ENCODE measurements at regions not wholly inside any gene's neighbourhood (a gene's known extent, or its start where the extent isn't known, plus 50 kb on each side); places are given as distances from the start of the nearest gene placed in this dataset.

DNA sequence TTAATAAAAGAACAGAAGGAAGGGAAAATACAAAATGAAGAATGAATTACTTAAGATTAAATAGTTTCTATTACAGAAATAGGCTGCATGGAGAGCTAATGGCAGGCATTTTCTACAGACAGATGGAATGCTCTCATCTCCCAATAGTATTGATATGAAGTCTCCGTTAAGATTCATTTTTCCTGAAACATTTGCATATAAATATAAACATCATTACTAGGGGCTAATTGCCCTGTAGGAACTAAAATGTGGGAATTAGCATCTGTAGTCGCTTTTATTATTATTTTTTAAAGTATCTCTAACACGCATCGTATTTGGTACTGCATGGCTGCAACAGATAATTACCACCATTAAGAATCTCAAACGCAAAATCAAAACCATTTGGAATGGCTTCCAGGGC, 2275.5 kb downstream of the MAT2B start:
- ChIA-PET POLR2A (no interaction called here), RAD21 (ENCODE audit: unreplicated experiment) (no interaction called here), SMC1A (ENCODE audit: uncharacterized antibody, unreplicated experiment) (no interaction called here), CTCF (no interaction called here)
- FAIRE-seq (no peak), DNase-seq (ENCODE audit: low read depth, low spot score) (no peak), ATAC-seq (no peak)
- no peaks in the 10 kb centered on the region for H3K79me2 ChIP-seq (ENCODE audit: control insufficient read depth, insufficient read depth, low read length)
- no TSS peak for BruUV-seq (replicated peaks)
- H3K9me3 ChIP-seq (replicated peaks; ENCODE audit: control insufficient read depth, insufficient read depth, low read length) = no peaks in the 10 kb centered on the region
- in situ Hi-C loops (cut with MboI) = no loop called here
- TF ChIP-seq ZBED1 (IDR thresholded peaks at IDR 0.05; ENCODE audit: borderline replicate concordance) (no peak), NR2F1 (conservative IDR thresholded peaks at IDR 0.05) (no peak), KAT2A (conservative IDR thresholded peaks at IDR 0.05; ENCODE audit: control insufficient read depth, low read depth, low read length) (no peak), CBX3 (IDR thresholded peaks at IDR 0.05; ENCODE audit: borderline replicate concordance, low read depth) (no peak), POLR2AphosphoS5 (IDR thresholded peaks at IDR 0.05; ENCODE audit: low read length) (no peak), PML (IDR thresholded peaks at IDR 0.05; ENCODE audit: low read length) (no peak), CEBPB (IDR thresholded peaks at IDR 0.05; ENCODE audit: borderline replicate concordance in 1 of 2, low read depth in 2 of 2, low read length in 2 of 2) (no peak)
- TF ChIP-seq, protein P1, sequence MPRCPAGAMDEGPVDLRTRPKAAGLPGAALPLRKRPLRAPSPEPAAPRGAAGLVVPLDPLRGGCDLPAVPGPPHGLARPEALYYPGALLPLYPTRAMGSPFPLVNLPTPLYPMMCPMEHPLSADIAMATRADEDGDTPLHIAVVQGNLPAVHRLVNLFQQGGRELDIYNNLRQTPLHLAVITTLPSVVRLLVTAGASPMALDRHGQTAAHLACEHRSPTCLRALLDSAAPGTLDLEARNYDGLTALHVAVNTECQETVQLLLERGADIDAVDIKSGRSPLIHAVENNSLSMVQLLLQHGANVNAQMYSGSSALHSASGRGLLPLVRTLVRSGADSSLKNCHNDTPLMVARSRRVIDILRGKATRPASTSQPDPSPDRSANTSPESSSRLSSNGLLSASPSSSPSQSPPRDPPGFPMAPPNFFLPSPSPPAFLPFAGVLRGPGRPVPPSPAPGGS (IDR thresholded peaks at IDR 0.05; ENCODE audit: borderline replicate concordance, insufficient read depth, low read depth, low read length, poor library complexity, severe bottlenecking) = no peak
- TF ChIP-seq, protein P2, sequence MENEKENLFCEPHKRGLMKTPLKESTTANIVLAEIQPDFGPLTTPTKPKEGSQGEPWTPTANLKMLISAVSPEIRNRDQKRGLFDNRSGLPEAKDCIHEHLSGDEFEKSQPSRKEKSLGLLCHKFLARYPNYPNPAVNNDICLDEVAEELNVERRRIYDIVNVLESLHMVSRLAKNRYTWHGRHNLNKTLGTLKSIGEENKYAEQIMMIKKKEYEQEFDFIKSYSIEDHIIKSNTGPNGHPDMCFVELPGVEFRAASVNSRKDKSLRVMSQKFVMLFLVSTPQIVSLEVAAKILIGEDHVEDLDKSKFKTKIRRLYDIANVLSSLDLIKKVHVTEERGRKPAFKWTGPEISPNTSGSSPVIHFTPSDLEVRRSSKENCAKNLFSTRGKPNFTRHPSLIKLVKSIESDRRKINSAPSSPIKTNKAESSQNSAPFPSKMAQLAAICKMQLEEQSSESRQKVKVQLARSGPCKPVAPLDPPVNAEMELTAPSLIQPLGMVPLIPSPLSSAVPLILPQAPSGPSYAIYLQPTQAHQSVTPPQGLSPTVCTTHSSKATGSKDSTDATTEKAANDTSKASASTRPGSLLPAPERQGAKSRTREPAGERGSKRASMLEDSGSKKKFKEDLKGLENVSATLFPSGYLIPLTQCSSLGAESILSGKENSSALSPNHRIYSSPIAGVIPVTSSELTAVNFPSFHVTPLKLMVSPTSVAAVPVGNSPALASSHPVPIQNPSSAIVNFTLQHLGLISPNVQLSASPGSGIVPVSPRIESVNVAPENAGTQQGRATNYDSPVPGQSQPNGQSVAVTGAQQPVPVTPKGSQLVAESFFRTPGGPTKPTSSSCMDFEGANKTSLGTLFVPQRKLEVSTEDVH (IDR thresholded peaks at IDR 0.05; ENCODE audit: low read depth, partially characterized antibody) = no peak
- H4K20me1 ChIP-seq (ENCODE audit: control insufficient read depth, insufficient read depth) = no peaks in the 10 kb centered on the region
- no peak overlapping the region for H3K4me2 ChIP-seq (ENCODE audit: control insufficient read depth, insufficient read depth)
- no peaks in the 10 kb centered on the region for H3K36me3 ChIP-seq (ENCODE audit: control insufficient read depth in 2 of 2, insufficient read depth in 2 of 2, low read length in 1 of 2)
- no peak overlapping the region for H2AFZ ChIP-seq (ENCODE audit: control insufficient read depth, low read depth, low read length)
- H3K4me1 ChIP-seq (ENCODE audit: control insufficient read depth, insufficient read depth, low read length) = no peaks in the 10 kb centered on the region
- H3K27ac ChIP-seq (ENCODE audit: control insufficient read depth, insufficient read depth) = no peak overlapping the region
- H3K27me3 ChIP-seq (replicated peaks in 1 of 2; ENCODE audit: control insufficient read depth in 2 of 2, insufficient read depth in 2 of 2, low read length in 1 of 2) = no peaks in the 10 kb centered on the region
- no peak overlapping the region for H3K9ac ChIP-seq (ENCODE audit: control insufficient read depth, insufficient read depth, low read length)
- H3K4me3 ChIP-seq = no peak overlapping the region
- intact Hi-C loops (cut with micrococcal nuclease; ENCODE audit: unreplicated experiment) = no loop called here
- 48% methylated on average over 5 of the region's 5 CpGs for WGBS (ENCODE audit: insufficient coverage, insufficient replicate concordance, low lambda C conversion rate, missing lambda C conversion rate)

Data from GM12878 (cell line).